ENCODE measurements at regions not wholly inside any gene's neighbourhood (a gene's known extent, or its start where the extent isn't known, plus 50 kb on each side); places are given as distances from the start of the nearest gene placed in this dataset.

DNA sequence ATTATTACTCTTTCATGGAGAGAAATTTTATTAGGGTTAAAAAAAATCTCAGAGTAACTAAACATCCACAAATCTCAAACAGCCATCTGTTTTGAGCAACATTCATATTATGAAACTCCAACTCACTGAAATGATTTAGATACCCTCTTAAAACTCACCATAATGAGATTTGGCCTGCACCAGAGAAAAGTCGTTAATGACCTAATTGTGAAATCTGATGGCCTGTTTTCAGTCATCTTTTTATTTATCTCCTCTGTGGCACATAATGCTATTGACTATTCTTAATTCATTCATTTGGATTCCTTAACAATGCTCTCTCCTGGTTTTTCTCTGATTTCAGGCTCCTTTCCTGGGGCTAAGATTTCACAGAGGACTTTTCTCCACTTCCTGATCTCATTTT is 192.7 kb downstream of the RNF144B start:
- TF ChIP-seq, protein P1, sequence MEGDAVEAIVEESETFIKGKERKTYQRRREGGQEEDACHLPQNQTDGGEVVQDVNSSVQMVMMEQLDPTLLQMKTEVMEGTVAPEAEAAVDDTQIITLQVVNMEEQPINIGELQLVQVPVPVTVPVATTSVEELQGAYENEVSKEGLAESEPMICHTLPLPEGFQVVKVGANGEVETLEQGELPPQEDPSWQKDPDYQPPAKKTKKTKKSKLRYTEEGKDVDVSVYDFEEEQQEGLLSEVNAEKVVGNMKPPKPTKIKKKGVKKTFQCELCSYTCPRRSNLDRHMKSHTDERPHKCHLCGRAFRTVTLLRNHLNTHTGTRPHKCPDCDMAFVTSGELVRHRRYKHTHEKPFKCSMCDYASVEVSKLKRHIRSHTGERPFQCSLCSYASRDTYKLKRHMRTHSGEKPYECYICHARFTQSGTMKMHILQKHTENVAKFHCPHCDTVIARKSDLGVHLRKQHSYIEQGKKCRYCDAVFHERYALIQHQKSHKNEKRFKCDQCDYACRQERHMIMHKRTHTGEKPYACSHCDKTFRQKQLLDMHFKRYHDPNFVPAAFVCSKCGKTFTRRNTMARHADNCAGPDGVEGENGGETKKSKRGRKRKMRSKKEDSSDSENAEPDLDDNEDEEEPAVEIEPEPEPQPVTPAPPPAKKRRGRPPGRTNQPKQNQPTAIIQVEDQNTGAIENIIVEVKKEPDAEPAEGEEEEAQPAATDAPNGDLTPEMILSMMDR (IDR thresholded peaks at IDR 0.05; ENCODE audit: insufficient read depth, low read length, poor library complexity, severe bottlenecking) = no peak
- no peak for TF ChIP-seq EZH2phosphoT487 (conservative IDR thresholded peaks at IDR 0.05; ENCODE audit: low read length)
